ENCODE measurements at regions not wholly inside any gene's neighbourhood (a gene's known extent, or its start where the extent isn't known, plus 50 kb on each side); places are given as distances from the start of the nearest gene placed in this dataset.

DNA sequence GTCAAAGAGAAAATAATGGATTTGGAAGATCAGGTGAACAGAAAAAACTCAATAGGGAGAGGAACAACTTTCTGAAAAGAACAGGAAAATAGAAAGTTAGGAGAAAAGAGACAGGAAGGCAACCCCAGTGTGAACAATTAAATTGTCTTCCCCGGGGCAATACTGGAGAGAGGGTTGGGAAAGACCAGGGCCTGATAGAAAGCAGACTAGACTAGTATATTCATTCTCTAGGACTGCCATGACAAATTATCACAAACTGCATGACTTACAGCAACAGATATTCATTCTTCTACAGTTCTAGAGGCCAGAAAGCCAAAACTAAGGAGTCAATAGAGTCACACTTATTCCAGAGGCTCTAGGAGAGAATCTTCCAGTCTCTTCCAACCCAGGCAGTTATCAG, 482.8 kb downstream of the SOX6 start:
- Histone ChIP-seq H3K9me3 (no peaks in the 10 kb centered on the region), H3K4me1 (no peaks in the 10 kb centered on the region), H3K27ac (no peak overlapping the region), H3K27me3 (no peaks in the 10 kb centered on the region), H3K4me3 (no peak overlapping the region), H3K36me3 (no peaks in the 10 kb centered on the region)
- intact Hi-C loops (cut with DNase I) = no loop called here
- DNase-seq (ENCODE audit: low spot score in 2 of 2) = no peak
- TF ChIP-seq, protein P1, sequence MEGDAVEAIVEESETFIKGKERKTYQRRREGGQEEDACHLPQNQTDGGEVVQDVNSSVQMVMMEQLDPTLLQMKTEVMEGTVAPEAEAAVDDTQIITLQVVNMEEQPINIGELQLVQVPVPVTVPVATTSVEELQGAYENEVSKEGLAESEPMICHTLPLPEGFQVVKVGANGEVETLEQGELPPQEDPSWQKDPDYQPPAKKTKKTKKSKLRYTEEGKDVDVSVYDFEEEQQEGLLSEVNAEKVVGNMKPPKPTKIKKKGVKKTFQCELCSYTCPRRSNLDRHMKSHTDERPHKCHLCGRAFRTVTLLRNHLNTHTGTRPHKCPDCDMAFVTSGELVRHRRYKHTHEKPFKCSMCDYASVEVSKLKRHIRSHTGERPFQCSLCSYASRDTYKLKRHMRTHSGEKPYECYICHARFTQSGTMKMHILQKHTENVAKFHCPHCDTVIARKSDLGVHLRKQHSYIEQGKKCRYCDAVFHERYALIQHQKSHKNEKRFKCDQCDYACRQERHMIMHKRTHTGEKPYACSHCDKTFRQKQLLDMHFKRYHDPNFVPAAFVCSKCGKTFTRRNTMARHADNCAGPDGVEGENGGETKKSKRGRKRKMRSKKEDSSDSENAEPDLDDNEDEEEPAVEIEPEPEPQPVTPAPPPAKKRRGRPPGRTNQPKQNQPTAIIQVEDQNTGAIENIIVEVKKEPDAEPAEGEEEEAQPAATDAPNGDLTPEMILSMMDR (IDR thresholded peaks at IDR 0.05) = no peak

DNA sequence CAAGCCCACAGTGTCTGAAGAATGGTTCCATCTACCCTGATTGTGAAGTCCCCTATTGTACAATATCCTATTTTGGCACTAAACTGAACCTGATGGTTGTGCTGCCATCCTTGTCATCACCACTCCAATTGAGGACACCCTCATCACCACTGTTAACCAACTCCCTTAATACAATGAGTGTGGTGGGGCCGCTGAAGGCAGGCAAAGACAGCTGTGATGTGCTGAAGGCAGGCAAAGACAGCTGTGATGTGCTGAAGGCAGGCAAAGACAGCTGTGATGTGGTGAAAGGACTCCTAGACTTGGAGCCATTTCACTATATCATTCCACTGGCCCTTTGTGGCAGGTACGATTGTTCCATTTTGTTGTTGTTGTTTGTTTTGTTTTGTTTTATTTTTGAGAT, 481.6 kb downstream of the SOX6 start:
- Histone ChIP-seq H3K4me1 (no peaks in the 10 kb centered on the region), H3K4me3 (no peak overlapping the region), H3K36me3 (no peaks in the 10 kb centered on the region), H3K9me3 (no peaks in the 10 kb centered on the region), H3K27ac (no peak overlapping the region), H3K27me3 (no peaks in the 10 kb centered on the region)
- no peak for DNase-seq (ENCODE audit: low spot score in 2 of 2)
- TF ChIP-seq, protein P1 (IDR thresholded peaks at IDR 0.05) = no peak
- intact Hi-C loops (cut with DNase I) = no loop called here

DNA sequence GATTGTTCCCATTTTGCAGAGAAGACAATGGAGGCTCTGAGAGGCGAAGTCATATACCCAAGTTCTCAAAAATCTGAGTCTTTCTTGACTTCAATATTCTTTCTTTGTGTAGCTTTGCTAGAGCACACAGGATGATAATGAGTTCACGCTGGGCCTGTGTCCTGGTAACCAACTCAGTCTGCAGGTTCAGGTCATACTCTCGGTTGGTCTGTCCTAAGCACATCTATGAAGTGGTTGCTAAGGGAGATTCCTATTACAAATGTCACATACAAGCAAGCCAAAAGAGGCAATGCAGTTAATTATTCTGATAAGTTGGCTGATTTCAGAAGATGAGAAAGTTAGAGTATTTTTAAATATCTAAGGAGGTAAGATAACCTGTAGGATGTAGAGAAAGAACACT, 481.0 kb downstream of the SOX6 start:
- intact Hi-C loops (cut with DNase I) = no loop called here

DNA sequence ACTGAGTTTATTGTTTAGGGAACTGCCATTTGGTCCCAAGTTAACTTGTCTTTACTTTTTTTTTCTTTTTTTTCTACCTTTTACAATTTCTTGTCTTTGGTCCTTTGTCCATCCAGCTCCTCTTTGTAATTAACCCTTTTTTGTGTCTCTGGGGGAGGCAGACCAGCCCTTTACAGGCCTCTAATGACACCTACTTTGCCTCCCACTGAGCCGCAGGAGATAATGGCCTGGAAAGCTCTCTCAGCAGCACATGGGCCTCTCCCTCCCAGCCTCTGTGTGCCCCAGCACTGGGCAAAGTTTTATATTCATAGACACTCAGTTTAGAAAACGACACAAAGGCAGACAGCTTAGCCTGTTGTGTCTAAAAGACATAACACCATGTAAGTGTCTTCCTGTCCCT, 480.4 kb downstream of the SOX6 start:
- no peaks in the 10 kb centered on the region for H3K9me3 ChIP-seq
- H3K27me3 ChIP-seq = no peaks in the 10 kb centered on the region
- TF ChIP-seq, protein P1 (IDR thresholded peaks at IDR 0.05) = no peak
- no peak overlapping the region for H3K4me3 ChIP-seq
- H3K4me1 ChIP-seq = no peaks in the 10 kb centered on the region
- DNase-seq (ENCODE audit: low spot score in 2 of 2) = no peak
- intact Hi-C loops (cut with DNase I) = no loop called here
- no peaks in the 10 kb centered on the region for H3K36me3 ChIP-seq
- no peak overlapping the region for H3K27ac ChIP-seq

More for the DNA sequence above, 481.0 kb downstream of the SOX6 start:
- Histone ChIP-seq H3K4me3 (no peak overlapping the region), H3K4me1 (no peaks in the 10 kb centered on the region), H3K9me3 (no peaks in the 10 kb centered on the region), H3K27ac (no peak overlapping the region), H3K36me3 (no peaks in the 10 kb centered on the region), H3K27me3 (no peaks in the 10 kb centered on the region)
- TF ChIP-seq, protein P1 (IDR thresholded peaks at IDR 0.05) = no peak
- DNase-seq (ENCODE audit: low spot score in 2 of 2) = no peak

DNA sequence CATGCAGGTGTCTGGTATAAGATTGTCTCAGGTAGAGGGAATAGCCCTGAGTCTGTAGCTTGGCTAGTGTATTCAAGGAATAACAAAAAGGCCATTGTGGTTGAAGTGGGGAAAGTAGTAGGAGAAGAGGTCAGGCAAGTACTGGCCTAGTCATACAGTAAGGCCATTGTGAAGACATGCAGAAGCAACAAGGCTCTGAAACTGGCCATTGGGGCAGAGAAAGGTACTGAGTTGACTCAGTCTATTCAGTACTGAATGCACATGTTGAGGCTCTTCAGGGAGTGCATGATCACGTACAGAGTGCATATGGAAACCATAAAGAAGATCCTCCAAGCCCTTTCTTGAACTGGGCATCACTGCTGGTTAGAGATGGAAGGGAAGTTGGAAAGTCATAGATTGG, 477.6 kb downstream of the SOX6 start:
- no peak for DNase-seq (ENCODE audit: low spot score in 2 of 2)
- H3K27ac ChIP-seq = no peak overlapping the region
- no peaks in the 10 kb centered on the region for H3K27me3 ChIP-seq
- H3K9me3 ChIP-seq = no peaks in the 10 kb centered on the region
- intact Hi-C loops (cut with DNase I) = no loop called here
- TF ChIP-seq, protein P1 (IDR thresholded peaks at IDR 0.05) = no peak
- H3K36me3 ChIP-seq = no peaks in the 10 kb centered on the region
- no peaks in the 10 kb centered on the region for H3K4me1 ChIP-seq
- no peak overlapping the region for H3K4me3 ChIP-seq

DNA sequence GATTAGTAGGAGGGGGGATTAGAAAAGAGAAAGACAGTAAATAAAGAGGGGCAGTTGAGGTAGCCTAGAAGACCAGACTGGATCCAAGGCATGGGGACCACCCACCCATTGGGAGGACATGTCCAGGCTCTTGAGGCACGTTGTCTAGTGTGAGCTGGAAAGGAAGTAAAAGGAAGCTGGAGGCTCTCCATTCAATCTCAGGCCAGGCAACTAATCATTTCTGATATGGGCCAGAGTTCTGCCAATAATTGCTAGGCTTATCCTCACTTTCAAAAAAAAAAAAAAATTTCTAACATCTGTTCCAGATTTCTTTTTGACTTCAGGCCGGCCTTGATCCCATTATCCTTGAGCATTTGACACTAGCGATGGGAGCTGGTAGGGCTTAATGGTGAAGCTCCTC, 476.1 kb downstream of the SOX6 start:
- no peaks in the 10 kb centered on the region for H3K27me3 ChIP-seq
- H3K4me3 ChIP-seq = no peak overlapping the region
- intact Hi-C loops (cut with DNase I) = no loop called here
- no peak for DNase-seq (ENCODE audit: low spot score in 2 of 2)
- no peaks in the 10 kb centered on the region for H3K36me3 ChIP-seq
- H3K4me1 ChIP-seq = no peaks in the 10 kb centered on the region
- H3K9me3 ChIP-seq = no peaks in the 10 kb centered on the region
- no peak overlapping the region for H3K27ac ChIP-seq
- TF ChIP-seq, protein P1 (IDR thresholded peaks at IDR 0.05) = no peak

All from ascending aorta (tissue), 2 donors.